ENCODE measurements at regions not wholly inside any gene's neighbourhood (a gene's known extent, or its start where the extent isn't known, plus 50 kb on each side); places are given as distances from the start of the nearest gene placed in this dataset.
"Not testable (repeated sequence)": the region's sequence is repeated elsewhere in the genome, so short reads cannot be mapped to it uniquely, and the experiment has no call there.

DNA sequence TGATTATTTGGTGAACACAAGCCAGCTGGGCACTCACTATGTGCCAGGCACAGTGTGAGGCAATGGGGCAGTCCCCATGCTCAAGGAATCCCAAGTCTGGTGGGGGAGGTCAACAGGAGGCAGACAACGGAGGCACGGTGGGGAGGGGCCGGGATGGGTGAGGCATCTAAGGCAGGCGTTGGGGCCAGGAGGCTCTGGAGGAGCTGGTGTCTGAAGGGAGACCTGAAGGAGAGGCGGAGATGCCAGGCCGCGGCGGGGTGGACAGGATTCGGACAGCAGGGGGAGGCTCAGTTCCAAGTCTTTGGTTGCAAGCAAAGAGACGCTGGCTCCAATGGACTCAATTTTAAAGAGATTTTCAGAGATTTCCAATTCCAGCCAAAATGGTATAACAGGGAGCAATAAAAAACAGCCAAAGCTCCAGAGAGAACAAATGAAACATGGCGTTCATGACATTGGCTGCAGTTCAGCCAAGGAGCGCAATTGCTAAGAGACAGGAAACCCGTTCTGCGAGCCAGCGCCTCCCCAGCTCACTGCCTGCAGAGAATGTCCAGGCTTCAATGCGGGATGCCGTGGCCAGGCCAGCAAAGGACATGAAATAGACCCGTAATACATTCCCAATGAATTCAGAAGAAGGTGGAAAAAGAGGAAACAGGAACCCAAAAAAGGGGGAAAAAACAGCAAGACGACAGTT is 105.2 kb upstream of the LRPAP1 start:
- Histone ChIP-seq H3K9me3 (no peaks in the 10 kb centered on the region), H3K27me3 (no peaks in the 10 kb centered on the region), H3K4me1 (ENCODE audit: insufficient read depth) (no peaks in the 10 kb centered on the region), H3K36me3 (no peaks in the 10 kb centered on the region), H3K4me3 (no peak overlapping the region), H3K27ac (no peak overlapping the region)
- no peak for TF ChIP-seq EP300 (IDR thresholded peaks at IDR 0.05)
- TF ChIP-seq POLR2A (IDR thresholded peaks at IDR 0.05) = no peak
- no peak for TF ChIP-seq CTCF (IDR thresholded peaks at IDR 0.05)
- no peak for DNase-seq
- WGBS, 3 donors = 62 to 83% (median 77%) methylated on average over 19 of the region's 19 CpGs
- intact Hi-C loops (cut with DNase I) = no loop called here

GRCh38 chr4:3636646-3637320 is 104.6 kb upstream of the LRPAP1 start:
- TF ChIP-seq EP300 (IDR thresholded peaks at IDR 0.05) (no peak), CTCF (IDR thresholded peaks at IDR 0.05) (no peak), POLR2A (IDR thresholded peaks at IDR 0.05) (no peak)
- intact Hi-C loops (cut with DNase I) = no loop called here
- Histone ChIP-seq H3K9me3 (no peaks in the 10 kb centered on the region), H3K36me3 (no peaks in the 10 kb centered on the region), H3K4me1 (ENCODE audit: insufficient read depth) (no peaks in the 10 kb centered on the region), H3K4me3 (no peak overlapping the region), H3K27ac (no peak overlapping the region), H3K27me3 (no peaks in the 10 kb centered on the region)
- WGBS, 3 donors = 92 to 95% (median 92%) methylated on average over 12 of the region's 12 CpGs
- DNase-seq = no peak

DNA sequence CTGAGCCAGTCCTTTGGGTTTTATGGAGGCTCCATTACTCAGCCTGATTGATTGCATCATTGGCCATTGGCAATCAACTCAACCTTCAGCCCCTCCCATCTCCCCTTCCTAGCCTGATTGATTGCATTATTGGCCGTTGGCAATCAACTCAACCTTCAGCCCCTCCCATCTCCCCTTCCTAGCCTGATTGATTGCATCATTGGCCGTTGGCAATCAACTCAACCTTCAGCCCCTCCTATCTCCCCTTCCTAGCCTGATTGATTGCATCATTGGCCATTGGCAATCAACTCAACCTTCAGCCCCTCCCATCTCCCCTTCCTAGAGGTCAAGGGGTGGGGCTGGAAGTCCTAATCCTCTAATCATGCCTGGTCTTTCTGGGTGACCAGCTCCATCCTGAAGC is 103.8 kb upstream of the LRPAP1 start:
- H3K4me1 ChIP-seq (ENCODE audit: insufficient read depth); H3K36me3 ChIP-seq; intact Hi-C loops (cut with DNase I); H3K27me3 ChIP-seq; H3K4me3 ChIP-seq; DNase-seq; H3K9me3 ChIP-seq; H3K27ac ChIP-seq: not testable (repeated sequence)
- 42 to 66% (median 45%) methylated on average over 2 of the region's 2 CpGs for WGBS, 3 donors

- Histone ChIP-seq H3K27ac (no peak overlapping the region), H3K9me3 (no peaks in the 10 kb centered on the region), H3K4me1 (ENCODE audit: insufficient read depth) (no peaks in the 10 kb centered on the region), H3K27me3 (no peaks in the 10 kb centered on the region), H3K36me3 (no peaks in the 10 kb centered on the region), H3K4me3 (no peak overlapping the region)
- 57 to 64% (median 60%) methylated on average over 28 of the region's 28 CpGs for WGBS, 3 donors
- DNase-seq = no peak
- TF ChIP-seq POLR2A (IDR thresholded peaks at IDR 0.05) (no peak), CTCF (IDR thresholded peaks at IDR 0.05) (no peak)
- intact Hi-C loops (cut with DNase I) = no loop called here
These were observed 102.9 kb upstream of the LRPAP1 start for GRCh38 chr4:3634894-3635820.

Data from ovary (tissue), 7 donors.